Left lung (tissue), 4 donors: ENCODE measurements at regions not wholly inside any gene's neighbourhood (a gene's known extent, or its start where the extent isn't known, plus 50 kb on each side); places are given as distances from the start of the nearest gene placed in this dataset.

Experiments
- ATAC-seq: fragments of 200-7000 bp; cut with Tn5 transposase; one replicate; pipeline ENCODE4 v1.9.1; 2020; ENCODE audit warnings: moderate library complexity
- DNase-seq, 4 donors: peaks; one replicate each; pipeline ENCODE4 v3.0.0-alpha.2; 2013 to 2020
- H3K27ac ChIP-seq, 2 donors: fragments of 200-600 bp; sonication (generic) in 1 of 2; one replicate each; pipeline versions ENCODE4 v1.5.0 to v1.8.0; 2020 to 2021
- H3K27me3 ChIP-seq, 2 donors: fragments of 200-600 bp; sonication (generic) in 1 of 2; one replicate each; pipeline versions ENCODE4 v1.5.0 to v1.8.0; 2020 to 2021
- H3K36me3 ChIP-seq, 2 donors: fragments of 200-600 bp; sonication (generic) in 1 of 2; one replicate each; pipeline versions ENCODE4 v1.5.0 to v1.8.0; 2020 to 2021
- H3K4me1 ChIP-seq, 2 donors: fragments of 200-600 bp; one replicate each; pipeline ENCODE4 v1.8.0; 2021
- H3K4me3 ChIP-seq, 2 donors: fragments of 200-600 bp; sonication (generic) in 1 of 2; one replicate each; pipeline versions ENCODE4 v1.5.0 to v1.8.0; 2020 to 2021; ENCODE audit warnings: mild to moderate bottlenecking in 1 of 2
- H3K9me3 ChIP-seq, 2 donors: fragments of 200-600 bp; sonication (generic) in 1 of 2; one replicate each; pipeline versions ENCODE4 v1.5.0 to v1.8.0; 2020 to 2021
- CTCF ChIP-seq, 2 donors: fragments of 200-600 bp; sonication (generic) in 1 of 2; IDR thresholded peaks; one replicate each; pipeline versions ENCODE4 v1.5.0 to v1.8.0; 2021; ENCODE audit warnings: antibody characterized with exemption in 2 of 2
- intact Hi-C, 2 donors: fragments of 100-400 bp; cut with DNase I; formaldehyde crosslinking; loops; one replicate each; pipeline versions ENCODE4 v1.11.2 to v1.14.2; 2022
- donor health status: DM: no; HTN: yes; CAD: no.
- donor health status: DM: no; HTN: no; CAD: no.

- Histone ChIP-seq H3K9me3 (peaks cover 0 to 7% of the 10 kb centered on the region in 2 donors), H3K27ac (no peak overlapping the region), H3K4me1 (no peaks in the 10 kb centered on the region), H3K27me3 (no peaks in the 10 kb centered on the region), H3K4me3 (no peak overlapping the region), H3K36me3 (no peaks in the 10 kb centered on the region)
- ATAC-seq (no peak), DNase-seq (no peak)
- intact Hi-C loops: no loop called here
- no peak for TF ChIP-seq CTCF (IDR thresholded peaks at IDR 0.05)
These were observed 1060.3 kb upstream of the CITED2 start for GRCh38 chr6:140434761-140435160.

GRCh38 chr6:140433072-140433471 lies 1058.6 kb upstream of the CITED2 start:
- ATAC-seq (no peak), DNase-seq (no peak)
- Histone ChIP-seq H3K36me3 (no peaks in the 10 kb centered on the region), H3K27me3 (no peaks in the 10 kb centered on the region), H3K27ac (no peak overlapping the region), H3K4me3 (no peak overlapping the region), H3K4me1 (no peaks in the 10 kb centered on the region), H3K9me3 (peaks cover 0 to 7% of the 10 kb centered on the region in 2 donors)
- TF ChIP-seq CTCF (IDR thresholded peaks at IDR 0.05): no peak
- intact Hi-C loops: no loop called here

- no peaks in the 10 kb centered on the region for H3K9me3 ChIP-seq
- no peaks in the 10 kb centered on the region for H3K36me3 ChIP-seq
- no peaks in the 10 kb centered on the region for H3K4me1 ChIP-seq
- ATAC-seq: no peak
- no peak overlapping the region for H3K27ac ChIP-seq
- intact Hi-C loops: no loop called here
- no peak for DNase-seq
- H3K4me3 ChIP-seq: no peak overlapping the region
- no peak for TF ChIP-seq CTCF (IDR thresholded peaks at IDR 0.05)
- H3K27me3 ChIP-seq: no peaks in the 10 kb centered on the region
These were observed 1053.4 kb upstream of the CITED2 start for GRCh38 chr6:140427842-140428241.

GRCh38 chr6:140414966-140415620 lies 1040.6 kb upstream of the CITED2 start:
- Histone ChIP-seq H3K36me3 (no peaks in the 10 kb centered on the region), H3K4me3 (no peak overlapping the region), H3K27me3 (no peaks in the 10 kb centered on the region), H3K27ac (no peak overlapping the region), H3K4me1 (no peaks in the 10 kb centered on the region), H3K9me3 (peaks cover 0 to 11% of the 10 kb centered on the region in 2 donors)
- DNase-seq: no peak
- no peak for TF ChIP-seq CTCF (IDR thresholded peaks at IDR 0.05)
- intact Hi-C loops: no loop called here
- no peak for ATAC-seq

- Histone ChIP-seq H3K4me3 (no peak overlapping the region), H3K36me3 (no peaks in the 10 kb centered on the region), H3K27me3 (no peaks in the 10 kb centered on the region), H3K9me3 (peaks cover 0 to 12% of the 10 kb centered on the region in 2 donors), H3K27ac (no peak overlapping the region), H3K4me1 (no peaks in the 10 kb centered on the region)
- TF ChIP-seq CTCF (IDR thresholded peaks at IDR 0.05): no peak
- intact Hi-C loops: no loop called here
- DNase-seq (no peak), ATAC-seq (no peak)
These were observed 1028.6 kb upstream of the CITED2 start for GRCh38 chr6:140403020-140403419.
